ENCODE measurements at regions not wholly inside any gene's neighbourhood (a gene's known extent, or its start where the extent isn't known, plus 50 kb on each side); places are given as distances from the start of the nearest gene placed in this dataset.

DNA sequence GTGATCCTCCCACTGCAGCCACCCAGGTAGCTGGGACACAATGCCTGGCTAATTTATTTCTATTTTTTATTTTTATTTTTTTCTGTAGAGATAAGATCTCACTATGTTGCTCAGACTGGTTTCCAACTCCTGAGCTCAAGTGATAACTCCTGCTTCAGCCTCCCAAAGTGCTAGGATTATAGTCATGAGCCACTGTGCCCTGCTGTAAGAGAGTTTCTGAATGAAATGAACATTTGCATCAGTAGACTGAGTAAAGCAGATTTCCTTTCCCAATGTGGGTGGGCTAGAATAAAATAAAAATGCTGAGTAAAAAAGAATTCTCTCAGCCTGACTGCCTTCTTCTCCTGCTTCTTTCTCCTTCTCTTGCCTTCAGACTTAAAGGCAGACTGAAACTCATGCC, 555.4 kb upstream of the PITX2 start:
- TF ChIP-seq, protein P1, sequence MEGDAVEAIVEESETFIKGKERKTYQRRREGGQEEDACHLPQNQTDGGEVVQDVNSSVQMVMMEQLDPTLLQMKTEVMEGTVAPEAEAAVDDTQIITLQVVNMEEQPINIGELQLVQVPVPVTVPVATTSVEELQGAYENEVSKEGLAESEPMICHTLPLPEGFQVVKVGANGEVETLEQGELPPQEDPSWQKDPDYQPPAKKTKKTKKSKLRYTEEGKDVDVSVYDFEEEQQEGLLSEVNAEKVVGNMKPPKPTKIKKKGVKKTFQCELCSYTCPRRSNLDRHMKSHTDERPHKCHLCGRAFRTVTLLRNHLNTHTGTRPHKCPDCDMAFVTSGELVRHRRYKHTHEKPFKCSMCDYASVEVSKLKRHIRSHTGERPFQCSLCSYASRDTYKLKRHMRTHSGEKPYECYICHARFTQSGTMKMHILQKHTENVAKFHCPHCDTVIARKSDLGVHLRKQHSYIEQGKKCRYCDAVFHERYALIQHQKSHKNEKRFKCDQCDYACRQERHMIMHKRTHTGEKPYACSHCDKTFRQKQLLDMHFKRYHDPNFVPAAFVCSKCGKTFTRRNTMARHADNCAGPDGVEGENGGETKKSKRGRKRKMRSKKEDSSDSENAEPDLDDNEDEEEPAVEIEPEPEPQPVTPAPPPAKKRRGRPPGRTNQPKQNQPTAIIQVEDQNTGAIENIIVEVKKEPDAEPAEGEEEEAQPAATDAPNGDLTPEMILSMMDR (IDR thresholded peaks at IDR 0.05 in 4 of 5, conservative IDR thresholded peaks at IDR 0.05 in 1 of 5): no peak
- no peak for TF ChIP-seq POLR2A (IDR thresholded peaks at IDR 0.05)
